Tibial nerve (tissue), 3 donors: ENCODE measurements at regions not wholly inside any gene's neighbourhood (a gene's known extent, or its start where the extent isn't known, plus 50 kb on each side); places are given as distances from the start of the nearest gene placed in this dataset.

Experiments
- POLR2A ChIP-seq, 2 donors: fragments of 450-650 bp; IDR thresholded peaks; one replicate each; pipeline ENCODE4 v1.6.1; 2017; ENCODE audit warnings: antibody characterized with exemption in 2 of 2, mild to moderate bottlenecking in 2 of 2, moderate library complexity in 2 of 2
- TF ChIP-seq, protein P1 (sequence below), 5 experiments: fragments of 200-600 bp in 3 of 5; fragments of 450-650 bp in 2 of 5; sonication (generic) in 3 of 5; IDR thresholded peaks; one replicate each; pipeline ENCODE4 v1.5.1; 2016 to 2019; ENCODE audit warnings: antibody characterized with exemption in 5 of 5, mild to moderate bottlenecking in 3 of 5, moderate library complexity in 2 of 5

GRCh38 chr5:117487556-117487955 is 912.9 kb upstream of the SEMA6A start:
- no peak for TF ChIP-seq POLR2A (IDR thresholded peaks at IDR 0.05)
- TF ChIP-seq, protein P1, sequence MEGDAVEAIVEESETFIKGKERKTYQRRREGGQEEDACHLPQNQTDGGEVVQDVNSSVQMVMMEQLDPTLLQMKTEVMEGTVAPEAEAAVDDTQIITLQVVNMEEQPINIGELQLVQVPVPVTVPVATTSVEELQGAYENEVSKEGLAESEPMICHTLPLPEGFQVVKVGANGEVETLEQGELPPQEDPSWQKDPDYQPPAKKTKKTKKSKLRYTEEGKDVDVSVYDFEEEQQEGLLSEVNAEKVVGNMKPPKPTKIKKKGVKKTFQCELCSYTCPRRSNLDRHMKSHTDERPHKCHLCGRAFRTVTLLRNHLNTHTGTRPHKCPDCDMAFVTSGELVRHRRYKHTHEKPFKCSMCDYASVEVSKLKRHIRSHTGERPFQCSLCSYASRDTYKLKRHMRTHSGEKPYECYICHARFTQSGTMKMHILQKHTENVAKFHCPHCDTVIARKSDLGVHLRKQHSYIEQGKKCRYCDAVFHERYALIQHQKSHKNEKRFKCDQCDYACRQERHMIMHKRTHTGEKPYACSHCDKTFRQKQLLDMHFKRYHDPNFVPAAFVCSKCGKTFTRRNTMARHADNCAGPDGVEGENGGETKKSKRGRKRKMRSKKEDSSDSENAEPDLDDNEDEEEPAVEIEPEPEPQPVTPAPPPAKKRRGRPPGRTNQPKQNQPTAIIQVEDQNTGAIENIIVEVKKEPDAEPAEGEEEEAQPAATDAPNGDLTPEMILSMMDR (IDR thresholded peaks at IDR 0.05): no peak
